OCI-LY3 (cell line): ENCODE measurements at regions not wholly inside any gene's neighbourhood (a gene's known extent, or its start where the extent isn't known, plus 50 kb on each side); places are given as distances from the start of the nearest gene placed in this dataset.

Experiments used
- EZH2phosphoT487 ChIP-seq: fragments of 200-600 bp; shearing (Covaris generic); IDR thresholded peaks from 2 replicates; pipeline ENCODE4 v1.6.1; 2018; ENCODE audit warnings: antibody characterized with exemption, mixed run types, low read depth
- TF ChIP-seq, protein P1 (sequence below): fragments of 200-600, 300-600 bp; sonication (generic); IDR thresholded peaks from 2 replicates; pipeline ENCODE4 v1.5.1; 2014; ENCODE audit warnings: antibody characterized with exemption, low read length, low read depth

DNA sequence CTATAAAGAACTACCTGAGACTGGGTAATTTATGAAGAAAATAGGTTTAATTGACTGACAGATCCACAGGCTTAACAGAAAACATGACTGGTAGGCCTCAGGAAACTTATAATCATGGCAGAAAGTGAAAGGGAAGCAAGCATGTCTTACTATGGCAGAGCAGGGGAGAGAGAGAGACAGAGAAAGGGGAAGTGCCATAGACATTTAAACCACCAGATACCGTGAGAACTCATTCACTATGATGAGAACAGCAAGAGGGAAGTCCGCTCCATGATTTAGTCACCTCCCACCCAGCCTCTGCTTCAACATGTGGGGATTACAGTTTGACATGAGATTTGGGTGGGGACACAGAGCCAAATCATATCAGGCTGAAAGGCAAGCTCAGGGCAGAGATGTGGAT is 327.1 kb upstream of the DDI1 start:
- TF ChIP-seq EZH2phosphoT487: no peak
- TF ChIP-seq, protein P1, sequence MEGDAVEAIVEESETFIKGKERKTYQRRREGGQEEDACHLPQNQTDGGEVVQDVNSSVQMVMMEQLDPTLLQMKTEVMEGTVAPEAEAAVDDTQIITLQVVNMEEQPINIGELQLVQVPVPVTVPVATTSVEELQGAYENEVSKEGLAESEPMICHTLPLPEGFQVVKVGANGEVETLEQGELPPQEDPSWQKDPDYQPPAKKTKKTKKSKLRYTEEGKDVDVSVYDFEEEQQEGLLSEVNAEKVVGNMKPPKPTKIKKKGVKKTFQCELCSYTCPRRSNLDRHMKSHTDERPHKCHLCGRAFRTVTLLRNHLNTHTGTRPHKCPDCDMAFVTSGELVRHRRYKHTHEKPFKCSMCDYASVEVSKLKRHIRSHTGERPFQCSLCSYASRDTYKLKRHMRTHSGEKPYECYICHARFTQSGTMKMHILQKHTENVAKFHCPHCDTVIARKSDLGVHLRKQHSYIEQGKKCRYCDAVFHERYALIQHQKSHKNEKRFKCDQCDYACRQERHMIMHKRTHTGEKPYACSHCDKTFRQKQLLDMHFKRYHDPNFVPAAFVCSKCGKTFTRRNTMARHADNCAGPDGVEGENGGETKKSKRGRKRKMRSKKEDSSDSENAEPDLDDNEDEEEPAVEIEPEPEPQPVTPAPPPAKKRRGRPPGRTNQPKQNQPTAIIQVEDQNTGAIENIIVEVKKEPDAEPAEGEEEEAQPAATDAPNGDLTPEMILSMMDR: no peak
